ENCODE measurements at regions not wholly inside any gene's neighbourhood (a gene's known extent, or its start where the extent isn't known, plus 50 kb on each side); places are given as distances from the start of the nearest gene placed in this dataset.

GRCh38 chr18:14919666-14920065, 171.7 kb downstream of the ANKRD30B start:
- Histone ChIP-seq H3K4me2 (ENCODE audit: low read depth, low read length, poor library complexity, severe bottlenecking) (no peak overlapping the region), H3K9me2 (replicated peaks; ENCODE audit: insufficient read depth, low read length) (no peaks in the 10 kb centered on the region), H3K27ac (ENCODE audit: low read depth, low read length) (no peak overlapping the region), H3K27me3 (ENCODE audit: low read length) (no peaks in the 10 kb centered on the region), H3K4me3 (ENCODE audit: insufficient read depth, low read length, poor library complexity, severe bottlenecking) (no peak overlapping the region), H3K9me3 (ENCODE audit: insufficient read depth, low read length) (no peaks in the 10 kb centered on the region), H2AFZ (ENCODE audit: low read depth, low read length, severe bottlenecking) (no peak overlapping the region), H3K79me2 (ENCODE audit: insufficient read depth, low read length) (no peaks in the 10 kb centered on the region), H4K20me1 (ENCODE audit: low read depth, low read length) (no peaks in the 10 kb centered on the region), H3K36me3 (ENCODE audit: low read length) (no peaks in the 10 kb centered on the region), H3F3A (ENCODE audit: insufficient read depth) (no peaks in the 10 kb centered on the region), H3K9ac (ENCODE audit: low read length) (no peak overlapping the region)
- TF ChIP-seq EZH2phosphoT487 (conservative IDR thresholded peaks at IDR 0.05; ENCODE audit: low read length) = no peak
- TF ChIP-seq CTCF (IDR thresholded peaks at IDR 0.05; ENCODE audit: insufficient read depth, low read length, poor library complexity, severe bottlenecking) = no peak

GRCh38 chr18:14921031-14921430, 173.1 kb downstream of the ANKRD30B start:
- H2AFZ ChIP-seq (ENCODE audit: low read depth, low read length, severe bottlenecking) = no peak overlapping the region
- no peaks in the 10 kb centered on the region for H3K79me2 ChIP-seq (ENCODE audit: insufficient read depth, low read length)
- H4K20me1 ChIP-seq (ENCODE audit: low read depth, low read length) = no peaks in the 10 kb centered on the region
- no peaks in the 10 kb centered on the region for H3K36me3 ChIP-seq (ENCODE audit: low read length)
- TF ChIP-seq CTCF (IDR thresholded peaks at IDR 0.05; ENCODE audit: insufficient read depth, low read length, poor library complexity, severe bottlenecking) (no peak), EZH2phosphoT487 (conservative IDR thresholded peaks at IDR 0.05; ENCODE audit: low read length) (no peak)
- H3F3A ChIP-seq (ENCODE audit: insufficient read depth) = no peaks in the 10 kb centered on the region
- no peak overlapping the region for H3K4me2 ChIP-seq (ENCODE audit: low read depth, low read length, poor library complexity, severe bottlenecking)
- no peak overlapping the region for H3K4me3 ChIP-seq (ENCODE audit: insufficient read depth, low read length, poor library complexity, severe bottlenecking)
- H3K9me3 ChIP-seq (ENCODE audit: insufficient read depth, low read length) = no peaks in the 10 kb centered on the region
- H3K27me3 ChIP-seq (ENCODE audit: low read length) = no peaks in the 10 kb centered on the region
- no peaks in the 10 kb centered on the region for H3K9me2 ChIP-seq (replicated peaks; ENCODE audit: insufficient read depth, low read length)
- no peak overlapping the region for H3K27ac ChIP-seq (ENCODE audit: low read depth, low read length)
- H3K9ac ChIP-seq (ENCODE audit: low read length) = no peak overlapping the region

GRCh38 chr18:14921547-14921946, 173.6 kb downstream of the ANKRD30B start:
- Histone ChIP-seq H3K4me3 (ENCODE audit: insufficient read depth, low read length, poor library complexity, severe bottlenecking) (no peak overlapping the region), H3K79me2 (ENCODE audit: insufficient read depth, low read length) (no peaks in the 10 kb centered on the region), H3K27me3 (ENCODE audit: low read length) (no peaks in the 10 kb centered on the region), H3K9ac (ENCODE audit: low read length) (no peak overlapping the region), H3K27ac (ENCODE audit: low read depth, low read length) (no peak overlapping the region), H3K9me3 (ENCODE audit: insufficient read depth, low read length) (no peaks in the 10 kb centered on the region), H3K9me2 (replicated peaks; ENCODE audit: insufficient read depth, low read length) (no peaks in the 10 kb centered on the region), H2AFZ (ENCODE audit: low read depth, low read length, severe bottlenecking) (no peak overlapping the region), H3K36me3 (ENCODE audit: low read length) (no peaks in the 10 kb centered on the region), H4K20me1 (ENCODE audit: low read depth, low read length) (no peaks in the 10 kb centered on the region), H3K4me2 (ENCODE audit: low read depth, low read length, poor library complexity, severe bottlenecking) (no peak overlapping the region), H3F3A (ENCODE audit: insufficient read depth) (no peaks in the 10 kb centered on the region)
- TF ChIP-seq CTCF (IDR thresholded peaks at IDR 0.05; ENCODE audit: insufficient read depth, low read length, poor library complexity, severe bottlenecking) = no peak
- TF ChIP-seq EZH2phosphoT487 (conservative IDR thresholded peaks at IDR 0.05; ENCODE audit: low read length) = no peak
